ENCODE measurements at regions not wholly inside any gene's neighbourhood (a gene's known extent, or its start where the extent isn't known, plus 50 kb on each side); places are given as distances from the start of the nearest gene placed in this dataset.

GRCh38 chr11:76269247-76269646 is 62.9 kb upstream of the WNT11 start:
- no peak for DNase-seq
- ChIA-PET POLR2A (no interaction called here), CTCF (interaction anchor here (1.0 kb wide), 1 partner anchor 61 kb away, joined by 3 read pairs; no protein-coding TSS in a partner anchor)
- Mint-ChIP-seq H3K36me3 (ENCODE audit: low read depth) (no peaks in the 10 kb centered on the region), H3K27ac (no peak overlapping the region), H3K27me3 (no peaks in the 10 kb centered on the region), H3K4me1 (no peaks in the 10 kb centered on the region), H3K4me3 (no peak overlapping the region), H3K9me3 (no peaks in the 10 kb centered on the region)

- ChIA-PET POLR2A (no interaction called here), CTCF (no interaction called here)
- no peak overlapping the region for H3K27ac Mint-ChIP-seq
- no peaks in the 10 kb centered on the region for H3K36me3 Mint-ChIP-seq (ENCODE audit: low read depth)
- no peaks in the 10 kb centered on the region for H3K9me3 Mint-ChIP-seq
- no peak overlapping the region for H3K4me3 Mint-ChIP-seq
- no peak for DNase-seq
- no peaks in the 10 kb centered on the region for H3K4me1 Mint-ChIP-seq
- no peaks in the 10 kb centered on the region for H3K27me3 Mint-ChIP-seq
Measured at GRCh38 chr11:76268498-76268897, 62.2 kb upstream of the WNT11 start.

GRCh38 chr11:76267556-76267955 is 61.3 kb upstream of the WNT11 start:
- ChIA-PET CTCF (no interaction called here), POLR2A (no interaction called here)
- no peak for DNase-seq
- no peaks in the 10 kb centered on the region for H3K9me3 Mint-ChIP-seq
- no peaks in the 10 kb centered on the region for H3K36me3 Mint-ChIP-seq (ENCODE audit: low read depth)
- no peak overlapping the region for H3K27ac Mint-ChIP-seq
- H3K4me3 Mint-ChIP-seq = no peak overlapping the region
- no peaks in the 10 kb centered on the region for H3K27me3 Mint-ChIP-seq
- no peaks in the 10 kb centered on the region for H3K4me1 Mint-ChIP-seq

GRCh38 chr11:76266286-76267100 is 60.2 kb upstream of the WNT11 start:
- CTCF ChIA-PET = no interaction called here
- POLR2A ChIA-PET = no interaction called here
- Mint-ChIP-seq H3K27me3 (no peaks in the 10 kb centered on the region), H3K36me3 (ENCODE audit: low read depth) (no peaks in the 10 kb centered on the region), H3K4me3 (no peak overlapping the region), H3K27ac (no peak overlapping the region), H3K9me3 (no peaks in the 10 kb centered on the region), H3K4me1 (no peaks in the 10 kb centered on the region)
- no peak for DNase-seq

GRCh38 chr11:76265771-76266241 is 59.5 kb upstream of the WNT11 start:
- POLR2A ChIA-PET = no interaction called here
- H3K9me3 Mint-ChIP-seq = no peaks in the 10 kb centered on the region
- H3K4me1 Mint-ChIP-seq = no peaks in the 10 kb centered on the region

GRCh38 chr11:76263657-76264056 is 57.4 kb upstream of the WNT11 start:
- POLR2A ChIA-PET = no interaction called here
- Mint-ChIP-seq H3K4me1 (no peaks in the 10 kb centered on the region), H3K9me3 (no peaks in the 10 kb centered on the region), H3K36me3 (ENCODE audit: low read depth) (no peaks in the 10 kb centered on the region), H3K27me3 (peaks cover 16% of the 10 kb centered on the region), H3K4me3 (no peak overlapping the region), H3K27ac (no peak overlapping the region)
- CTCF ChIA-PET = no interaction called here
- no peak for DNase-seq

More at GRCh38 chr11:76265771-76266241, 59.5 kb upstream of the WNT11 start:
- Mint-ChIP-seq H3K36me3 (ENCODE audit: low read depth) (no peaks in the 10 kb centered on the region), H3K4me3 (no peak overlapping the region), H3K27ac (no peak overlapping the region), H3K27me3 (peaks cover 2% of the 10 kb centered on the region)
- CTCF ChIA-PET = no interaction called here
- DNase-seq = no peak

GRCh38 chr11:76263166-76263565 is 56.9 kb upstream of the WNT11 start:
- Mint-ChIP-seq H3K27me3 (peaks cover 16% of the 10 kb centered on the region), H3K27ac (no peak overlapping the region), H3K4me1 (no peaks in the 10 kb centered on the region), H3K9me3 (no peaks in the 10 kb centered on the region), H3K4me3 (no peak overlapping the region), H3K36me3 (ENCODE audit: low read depth) (no peaks in the 10 kb centered on the region)
- no peak for DNase-seq
- ChIA-PET POLR2A (no interaction called here), CTCF (no interaction called here)

- POLR2A ChIA-PET = no interaction called here
- H3K27me3 Mint-ChIP-seq = peaks cover 16% of the 10 kb centered on the region
- H3K27ac Mint-ChIP-seq = no peak overlapping the region
- CTCF ChIA-PET = no interaction called here
- H3K9me3 Mint-ChIP-seq = no peaks in the 10 kb centered on the region
- no peak overlapping the region for H3K4me3 Mint-ChIP-seq
- H3K4me1 Mint-ChIP-seq = no peaks in the 10 kb centered on the region
- DNase-seq = no peak
- H3K36me3 Mint-ChIP-seq (ENCODE audit: low read depth) = no peaks in the 10 kb centered on the region
Measured at GRCh38 chr11:76260296-76260925, 54.1 kb upstream of the WNT11 start.

- H3K27ac Mint-ChIP-seq = no peak overlapping the region
- no peaks in the 10 kb centered on the region for H3K9me3 Mint-ChIP-seq
- peaks cover 16% of the 10 kb centered on the region for H3K27me3 Mint-ChIP-seq
- H3K4me1 Mint-ChIP-seq = no peaks in the 10 kb centered on the region
- ChIA-PET CTCF (no interaction called here), POLR2A (no interaction called here)
- H3K36me3 Mint-ChIP-seq (ENCODE audit: low read depth) = no peaks in the 10 kb centered on the region
- DNase-seq = no peak
- H3K4me3 Mint-ChIP-seq = no peak overlapping the region
Measured at GRCh38 chr11:76259299-76259908, 53.1 kb upstream of the WNT11 start.

- no peak overlapping the region for H3K4me3 Mint-ChIP-seq
- ChIA-PET POLR2A (no interaction called here), CTCF (interaction anchor here (1.1 kb wide), 1 partner anchor 50 kb away, joined by 3 read pairs; no protein-coding TSS in a partner anchor)
- H3K27ac Mint-ChIP-seq = no peak overlapping the region
- H3K9me3 Mint-ChIP-seq = no peaks in the 10 kb centered on the region
- no peak for DNase-seq
- peaks cover 19% of the 10 kb centered on the region for H3K27me3 Mint-ChIP-seq
- no peaks in the 10 kb centered on the region for H3K4me1 Mint-ChIP-seq
- H3K36me3 Mint-ChIP-seq (ENCODE audit: low read depth) = no peaks in the 10 kb centered on the region
Measured at GRCh38 chr11:76257074-76257719, 50.9 kb upstream of the WNT11 start.

GRCh38 chr11:76256448-76256847 is 50.1 kb upstream of the WNT11 start:
- peaks cover 19% of the 10 kb centered on the region for H3K27me3 Mint-ChIP-seq
- no peaks in the 10 kb centered on the region for H3K36me3 Mint-ChIP-seq (ENCODE audit: low read depth)
- H3K9me3 Mint-ChIP-seq = no peaks in the 10 kb centered on the region
- no peak overlapping the region for H3K27ac Mint-ChIP-seq
- no peaks in the 10 kb centered on the region for H3K4me1 Mint-ChIP-seq
- ChIA-PET CTCF (no interaction called here), POLR2A (no interaction called here)
- DNase-seq = no peak
- H3K4me3 Mint-ChIP-seq = no peak overlapping the region

All from activated CD4-positive, alpha-beta memory T cell treated with anti-CD3 and anti-CD28 coated beads, Interleukin-2, amount 10 ng/mL, durations not matched to agents 7 days and 5 days (primary cell).